Stomach smooth muscle (tissue), 2 donors: ENCODE measurements at regions not wholly inside any gene's neighbourhood (a gene's known extent, or its start where the extent isn't known, plus 50 kb on each side); places are given as distances from the start of the nearest gene placed in this dataset.

Experiments
- H3K27ac ChIP-seq: one replicate; pipeline ENCODE4 v1.7.0; 2013; ENCODE audit warnings: mild to moderate bottlenecking, low read length, inconsistent platforms
- H3K27me3 ChIP-seq, 2 donors: one replicate each; pipeline ENCODE4 v1.7.0; 2013; ENCODE audit warnings: low read length in 2 of 2; ENCODE audit not compliant: insufficient read depth in 2 of 2, control insufficient read depth in 1 of 2
- H3K36me3 ChIP-seq, 2 donors: one replicate each; pipeline ENCODE4 v1.7.0; 2013; ENCODE audit warnings: low read length in 2 of 2; ENCODE audit not compliant: control insufficient read depth in 2 of 2, insufficient read depth in 2 of 2
- H3K4me1 ChIP-seq: one replicate; pipeline ENCODE4 v1.7.0; 2013; ENCODE audit warnings: low read length; ENCODE audit not compliant: control insufficient read depth, insufficient read depth
- H3K4me3 ChIP-seq, 2 donors: one replicate each; pipeline ENCODE4 v1.7.0; 2013; ENCODE audit warnings: low read length in 2 of 2
- H3K9ac ChIP-seq, 2 donors: one replicate each; pipeline ENCODE4 v1.7.0; 2013; ENCODE audit warnings: low read length in 2 of 2, mild to moderate bottlenecking in 1 of 2
- H3K9me3 ChIP-seq, 2 donors: one replicate each; pipeline ENCODE4 v1.7.0; 2013; ENCODE audit warnings: low read length in 2 of 2; ENCODE audit not compliant: control insufficient read depth in 2 of 2
- donor health status: healthy.
- donor health status: Pancreatic carcinoma.

GRCh38 chr12:127052511-127053232 lies 1214.3 kb upstream of the TMEM132C start:
- Histone ChIP-seq H3K9me3 (no peaks in the 10 kb centered on the region), H3K27me3 (peaks cover 0 to 2% of the 10 kb centered on the region in 2 donors), H3K4me1 (no peaks in the 10 kb centered on the region), H3K4me3 (no peak overlapping the region), H3K9ac (no peak overlapping the region), H3K27ac (no peak overlapping the region), H3K36me3 (no peaks in the 10 kb centered on the region)

- no peaks in the 10 kb centered on the region for H3K9me3 ChIP-seq
- no peak overlapping the region for H3K27ac ChIP-seq
- H3K36me3 ChIP-seq: no peaks in the 10 kb centered on the region
- H3K27me3 ChIP-seq: peaks cover 0 to 2% of the 10 kb centered on the region in 2 donors
- no peaks in the 10 kb centered on the region for H3K4me1 ChIP-seq
- H3K9ac ChIP-seq: no peak overlapping the region
- H3K4me3 ChIP-seq: no peak overlapping the region
Measured at GRCh38 chr12:127054531-127054930, 1212.4 kb upstream of the TMEM132C start.

DNA sequence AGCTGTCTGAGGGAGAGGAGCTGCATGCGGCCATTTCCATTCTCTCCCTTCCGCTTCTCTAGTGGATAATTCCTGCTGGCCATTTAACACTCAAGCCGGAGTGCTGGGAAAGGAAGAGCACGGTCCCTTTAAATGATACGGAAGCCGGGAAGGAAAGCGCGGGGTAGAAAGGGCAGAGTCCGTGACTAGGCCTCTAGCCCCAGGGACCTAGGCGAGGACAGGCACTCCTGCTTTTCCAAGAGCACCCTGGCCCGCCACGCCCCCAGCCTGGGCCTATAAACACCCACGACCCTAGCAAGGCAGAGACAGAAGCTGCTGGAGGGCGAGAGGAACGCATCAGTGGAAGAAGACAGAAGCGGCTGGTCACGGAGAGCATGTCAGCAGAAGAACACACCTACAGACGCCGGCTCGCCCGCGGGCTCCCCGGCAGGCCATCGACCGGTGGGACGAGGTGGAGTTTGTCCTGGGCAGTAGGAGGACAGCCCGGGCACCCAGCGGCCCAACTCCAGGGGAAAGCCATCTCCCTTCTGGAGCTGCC lies 1206.6 kb upstream of the TMEM132C start:
- Histone ChIP-seq H3K4me3 (no peak overlapping the region), H3K27me3 (peaks cover 2 to 7% of the 10 kb centered on the region in 2 donors), H3K9me3 (no peaks in the 10 kb centered on the region), H3K27ac (no peak overlapping the region), H3K36me3 (no peaks in the 10 kb centered on the region), H3K9ac (no peak overlapping the region), H3K4me1 (no peaks in the 10 kb centered on the region)

GRCh38 chr12:127060933-127061332 lies 1206.0 kb upstream of the TMEM132C start:
- Histone ChIP-seq H3K4me1 (no peaks in the 10 kb centered on the region), H3K27ac (no peak overlapping the region), H3K27me3 (peaks cover 2 to 7% of the 10 kb centered on the region in 2 donors), H3K4me3 (no peak overlapping the region), H3K9me3 (no peaks in the 10 kb centered on the region), H3K36me3 (no peaks in the 10 kb centered on the region), H3K9ac (no peak overlapping the region)

GRCh38 chr12:127063339-127064072 lies 1203.5 kb upstream of the TMEM132C start:
- Histone ChIP-seq H3K9ac (no peak overlapping the region), H3K27me3 (peaks cover 2 to 4% of the 10 kb centered on the region in 2 donors), H3K4me3 (no peak overlapping the region), H3K4me1 (no peaks in the 10 kb centered on the region), H3K27ac (no peak overlapping the region), H3K9me3 (no peaks in the 10 kb centered on the region), H3K36me3 (no peaks in the 10 kb centered on the region)

DNA sequence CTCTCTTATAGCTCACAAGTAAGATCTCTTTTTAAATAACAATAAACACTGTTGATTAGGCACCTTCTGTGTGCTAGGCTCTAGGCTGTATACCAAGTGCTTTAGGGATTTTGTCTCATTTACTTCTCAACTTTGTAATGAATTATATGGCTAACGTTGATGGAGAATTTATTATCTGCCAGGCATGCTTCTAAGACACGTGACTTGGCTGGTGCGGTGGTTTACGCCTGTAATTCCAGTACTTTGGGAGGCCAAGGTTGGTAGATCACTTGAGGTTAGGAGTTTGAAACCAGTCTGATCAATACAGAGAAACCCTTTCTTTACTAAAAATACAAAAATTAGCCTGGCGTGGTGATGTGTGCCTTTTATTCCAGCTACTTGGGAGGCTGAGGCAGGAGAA lies 1202.8 kb upstream of the TMEM132C start:
- H3K27ac ChIP-seq: no peak overlapping the region
- no peak overlapping the region for H3K4me3 ChIP-seq
- H3K9ac ChIP-seq: no peak overlapping the region
- H3K4me1 ChIP-seq: no peaks in the 10 kb centered on the region
- peaks cover 2 to 4% of the 10 kb centered on the region in 2 donors for H3K27me3 ChIP-seq
- no peaks in the 10 kb centered on the region for H3K9me3 ChIP-seq
- no peaks in the 10 kb centered on the region for H3K36me3 ChIP-seq

GRCh38 chr12:127065595-127065994 lies 1201.4 kb upstream of the TMEM132C start:
- H3K4me3 ChIP-seq: no peak overlapping the region

GRCh38 chr12:127070515-127071157 lies 1196.3 kb upstream of the TMEM132C start:
- H3K27me3 ChIP-seq: no peaks in the 10 kb centered on the region
- no peak overlapping the region for H3K4me3 ChIP-seq
- H3K9me3 ChIP-seq: no peaks in the 10 kb centered on the region
- no peaks in the 10 kb centered on the region for H3K4me1 ChIP-seq
- H3K27ac ChIP-seq: no peak overlapping the region
- no peaks in the 10 kb centered on the region for H3K36me3 ChIP-seq
- no peak overlapping the region for H3K9ac ChIP-seq

More at GRCh38 chr12:127065595-127065994, 1201.4 kb upstream of the TMEM132C start:
- H3K36me3 ChIP-seq: no peaks in the 10 kb centered on the region
- no peaks in the 10 kb centered on the region for H3K4me1 ChIP-seq
- H3K9me3 ChIP-seq: no peaks in the 10 kb centered on the region
- no peak overlapping the region for H3K9ac ChIP-seq
- H3K27ac ChIP-seq: no peak overlapping the region
- H3K27me3 ChIP-seq: peaks cover 2 to 4% of the 10 kb centered on the region in 2 donors

DNA sequence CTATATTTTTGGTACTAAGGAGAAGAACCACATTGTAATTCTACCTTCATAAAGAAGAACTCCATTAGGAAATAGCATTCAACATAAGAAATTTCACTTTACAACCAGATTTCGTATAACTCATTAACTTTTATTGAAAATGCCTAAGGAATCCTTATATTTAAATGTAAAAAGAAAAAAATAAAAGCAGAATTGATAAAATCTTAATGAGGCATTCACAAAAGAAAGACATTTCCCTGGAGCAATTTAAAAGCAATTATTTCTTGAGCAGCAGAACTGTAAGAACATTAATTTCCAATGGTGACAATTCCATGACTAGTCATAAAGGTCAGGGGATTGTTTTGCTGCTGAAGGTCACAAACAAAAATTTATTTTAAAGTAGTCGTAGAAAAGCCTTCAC lies 1192.8 kb upstream of the TMEM132C start:
- Histone ChIP-seq H3K27me3 (no peaks in the 10 kb centered on the region), H3K9me3 (no peaks in the 10 kb centered on the region), H3K36me3 (no peaks in the 10 kb centered on the region), H3K4me3 (no peak overlapping the region), H3K9ac (no peak overlapping the region), H3K4me1 (no peaks in the 10 kb centered on the region), H3K27ac (no peak overlapping the region)

- Histone ChIP-seq H3K4me3 (no peak overlapping the region), H3K36me3 (no peaks in the 10 kb centered on the region), H3K4me1 (no peaks in the 10 kb centered on the region), H3K27ac (no peak overlapping the region), H3K9me3 (no peaks in the 10 kb centered on the region), H3K27me3 (no peaks in the 10 kb centered on the region), H3K9ac (no peak overlapping the region)
Measured at GRCh38 chr12:127075981-127076380, 1191.0 kb upstream of the TMEM132C start.
